DMS53 treated with DMSO at 0.1 percent for 48 hours (cell line): ENCODE measurements at regions not wholly inside any gene's neighbourhood (a gene's known extent, or its start where the extent isn't known, plus 50 kb on each side); places are given as distances from the start of the nearest gene placed in this dataset.
"Not testable (repeated sequence)": the region's sequence is repeated elsewhere in the genome, so short reads cannot be mapped to it uniquely, and the experiment has no call there.

Source experiments
- DNase-seq: peaks from one replicate; lab custom pipeline; 2025; ENCODE audit not compliant: unreplicated experiment; lab: John Stamatoyannopoulos, UW

DNA sequence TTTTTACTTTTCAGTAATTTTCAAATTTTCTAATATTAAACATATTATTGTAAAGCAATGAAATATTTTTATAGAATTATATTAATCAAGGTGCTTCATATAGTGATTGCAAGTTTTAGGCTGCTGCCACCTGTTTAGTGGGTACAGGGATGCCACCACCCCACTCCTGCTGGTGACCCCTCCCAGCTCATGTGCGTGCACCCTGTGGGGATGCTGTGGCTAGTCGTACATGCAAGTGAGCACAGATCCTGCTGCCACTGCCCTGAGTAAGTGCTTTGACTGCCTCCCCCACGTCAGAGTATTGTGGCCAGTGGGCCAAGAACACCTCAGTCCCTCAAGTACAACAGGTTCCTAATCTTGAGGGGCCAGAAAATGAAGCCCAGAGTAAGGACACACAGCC is 320.1 kb upstream of the DDI1 start:
- no peak for DNase-seq

GRCh38 chr11:103727262-103727661 is 309.2 kb upstream of the DDI1 start:
- no peak for DNase-seq

GRCh38 chr11:103729617-103730016 is 306.8 kb upstream of the DDI1 start:
- peak; percentile 51 for DNase-seq

DNA sequence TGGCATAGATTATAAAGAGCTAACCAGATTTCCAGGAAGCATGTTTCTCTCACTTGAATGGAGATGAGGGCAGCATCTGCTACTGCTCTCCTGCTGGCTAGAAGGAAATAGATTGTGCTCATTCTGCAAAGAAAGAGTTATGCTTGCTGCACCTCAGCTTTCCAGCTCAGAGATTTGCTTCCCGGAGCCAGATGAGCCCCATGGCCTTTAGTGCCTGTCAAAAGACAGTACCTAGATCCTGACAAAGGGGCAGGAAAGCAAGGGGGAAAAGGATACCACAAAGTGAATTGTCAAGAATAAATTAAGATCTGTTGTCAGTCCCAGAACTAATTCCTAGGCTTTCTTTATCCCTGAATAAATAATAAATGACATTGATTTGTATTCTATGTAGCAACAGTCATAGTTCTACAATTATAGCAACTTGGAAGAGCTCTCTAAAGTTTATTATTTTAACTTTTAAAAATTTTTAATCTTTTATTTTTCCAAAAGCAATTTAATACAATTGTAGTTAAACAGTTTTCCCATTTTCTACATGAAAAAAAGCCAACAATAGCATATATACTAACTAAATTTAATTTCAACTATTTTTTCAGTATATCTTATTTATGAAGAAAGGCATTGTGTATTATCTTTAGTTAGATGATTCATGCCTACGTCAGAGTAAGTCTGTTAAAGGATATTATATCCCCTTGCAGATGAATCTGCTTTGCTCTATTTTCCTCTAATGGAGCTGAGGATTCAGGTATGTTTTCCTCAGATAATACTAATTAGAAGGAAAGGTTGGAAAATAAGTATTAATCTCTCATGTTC is 306.1 kb upstream of the DDI1 start:
- peak; percentile 51 for DNase-seq

GRCh38 chr11:103731670-103732069 is 304.8 kb upstream of the DDI1 start:
- DNase-seq, result no peak

DNA sequence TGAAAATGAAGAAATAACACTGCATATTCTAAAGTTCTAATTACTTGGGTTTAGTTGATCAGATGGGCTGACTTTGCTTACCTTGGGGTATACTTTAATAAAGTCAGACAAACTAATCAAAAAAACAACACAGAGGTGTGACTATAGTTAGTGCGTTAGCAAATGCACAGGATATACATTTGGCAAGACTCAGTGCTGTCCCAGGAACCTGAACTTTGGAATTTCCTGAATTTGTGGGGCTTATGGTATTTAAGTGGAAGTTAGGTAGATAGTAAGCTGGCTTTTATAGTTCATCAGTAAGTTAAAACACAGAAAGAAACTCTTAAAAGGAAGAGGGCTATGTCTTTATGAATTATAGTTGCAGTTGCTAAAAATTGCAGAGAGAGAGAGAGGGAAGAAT is 302.6 kb upstream of the DDI1 start:
- no peak for DNase-seq

DNA sequence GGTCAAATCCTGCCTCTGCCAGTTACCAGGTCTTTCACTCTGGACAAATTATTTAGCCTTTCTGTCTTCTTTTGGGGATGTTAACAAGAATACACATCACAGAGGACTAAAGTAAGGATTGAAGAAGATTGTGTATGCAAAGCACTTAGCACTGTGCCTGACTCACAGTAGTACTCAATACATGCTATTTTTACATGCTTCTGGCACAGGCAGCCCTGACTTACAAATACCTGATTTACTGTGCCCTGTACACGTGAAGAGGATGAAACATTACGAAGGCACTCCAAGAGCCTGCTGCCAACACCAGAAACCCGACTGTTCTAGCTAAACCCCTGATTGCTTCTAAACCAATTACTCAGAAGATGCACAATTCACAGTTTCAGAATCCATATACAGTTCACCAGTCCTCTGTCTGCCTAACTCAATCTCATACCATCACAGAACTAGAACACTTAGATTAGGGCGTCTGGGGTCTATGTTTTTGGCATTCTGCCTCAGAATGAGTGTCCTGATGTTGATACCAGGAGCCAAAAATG is 300.9 kb upstream of the DDI1 start:
- DNase-seq, result no peak

- no peak for DNase-seq
Measured at GRCh38 chr11:103736315-103737036, 300.0 kb upstream of the DDI1 start.

GRCh38 chr11:103737037-103737622 is 299.3 kb upstream of the DDI1 start:
- DNase-seq, result no peak

GRCh38 chr11:103737747-103738146 is 298.7 kb upstream of the DDI1 start:
- no peak for DNase-seq

- not testable (repeated sequence) for DNase-seq
Measured at GRCh38 chr11:103739074-103739796, 297.2 kb upstream of the DDI1 start.

DNA sequence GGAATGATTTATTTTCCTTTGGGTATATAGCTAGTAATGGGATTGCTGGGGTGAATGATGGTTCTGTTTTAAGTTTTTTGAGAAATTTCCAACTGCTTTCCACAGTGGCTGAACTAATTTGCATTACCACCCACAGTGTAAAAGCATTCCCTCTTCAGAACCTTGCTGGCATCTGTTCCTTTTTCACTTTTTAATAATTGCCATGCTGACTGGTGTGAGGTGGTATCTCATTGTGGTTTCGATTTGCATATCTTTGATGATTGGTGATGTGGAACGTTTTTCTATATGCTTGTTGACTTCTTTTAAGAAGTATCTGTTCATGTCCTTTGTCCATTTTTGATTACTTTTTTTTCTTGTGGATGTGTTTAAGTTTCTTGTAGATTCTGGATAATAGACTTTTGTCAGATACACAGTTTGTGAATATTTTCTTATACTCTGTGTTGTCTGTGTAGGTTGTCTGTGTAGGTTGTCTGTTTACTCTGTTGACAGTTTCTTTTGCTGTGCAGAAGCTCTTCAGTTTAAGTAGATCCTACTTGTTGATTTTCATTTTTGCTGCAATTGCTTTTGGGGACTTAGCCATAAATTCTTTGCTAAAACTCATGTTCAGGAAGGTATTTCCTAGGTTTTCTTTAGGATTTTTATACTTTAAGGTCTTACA is 291.8 kb upstream of the DDI1 start:
- DNase-seq, result no peak

DNA sequence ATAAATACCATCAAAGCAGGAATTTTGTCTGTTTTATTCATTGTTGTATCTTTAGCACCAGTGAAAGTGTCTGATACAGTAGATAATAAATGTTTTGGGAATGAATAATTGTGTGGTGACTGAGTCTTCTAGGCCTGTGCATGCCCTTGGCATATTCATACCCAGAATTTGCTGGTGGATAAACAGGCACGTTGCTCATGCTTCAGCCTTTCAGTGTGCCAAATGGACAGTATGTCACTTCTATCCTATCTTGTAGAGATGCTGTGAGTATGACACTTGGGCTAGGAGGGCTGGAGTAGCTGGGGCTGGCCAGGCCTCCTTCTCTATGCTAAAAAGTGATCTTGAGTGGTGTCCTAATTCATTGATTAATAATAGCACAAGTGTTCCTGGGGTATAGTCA is 287.3 kb upstream of the DDI1 start:
- DNase-seq, result no peak

DNA sequence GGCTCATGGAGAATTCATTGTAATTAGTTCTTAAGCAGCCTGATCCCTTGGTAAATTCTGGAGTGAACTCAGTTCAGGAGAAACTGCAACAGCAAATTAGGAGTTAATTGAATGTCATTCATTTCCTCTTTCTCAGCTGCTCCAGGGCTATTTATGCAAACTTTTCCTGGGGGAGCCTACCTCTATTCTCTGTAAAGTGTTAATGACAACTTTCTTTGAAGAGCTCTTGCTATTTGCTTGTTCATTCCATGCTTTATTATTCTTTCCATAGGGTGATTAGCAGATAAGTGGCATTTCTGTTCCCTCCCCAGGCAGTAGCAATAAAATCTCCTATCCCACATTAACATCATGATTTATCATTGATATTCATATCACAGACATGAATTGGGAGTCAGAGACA is 267.6 kb upstream of the DDI1 start:
- no peak for DNase-seq

DNA sequence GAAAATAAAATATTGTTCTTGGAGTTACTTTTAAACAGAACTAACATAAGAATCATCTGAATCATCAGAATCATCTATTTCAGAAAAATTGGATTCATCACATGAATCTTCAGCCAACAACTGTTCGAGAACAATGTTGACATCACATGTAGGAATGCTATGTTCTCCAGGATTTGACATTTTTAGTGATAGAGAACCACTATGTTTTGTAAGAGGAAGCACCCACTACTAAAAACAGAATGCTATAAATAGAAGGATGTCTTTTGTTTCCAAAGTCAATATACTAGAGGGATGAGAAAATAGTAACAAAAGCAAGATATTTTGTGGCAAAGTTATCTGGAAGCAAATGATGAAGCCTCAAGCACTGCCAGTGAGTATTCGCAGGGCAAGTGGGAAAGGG is 263.4 kb upstream of the DDI1 start:
- DNase-seq, result no peak

- no peak for DNase-seq
Measured at GRCh38 chr11:103773537-103773936, 262.9 kb upstream of the DDI1 start.

- DNase-seq, result no peak
Measured at GRCh38 chr11:103779054-103779453, 257.4 kb upstream of the DDI1 start.

DNA sequence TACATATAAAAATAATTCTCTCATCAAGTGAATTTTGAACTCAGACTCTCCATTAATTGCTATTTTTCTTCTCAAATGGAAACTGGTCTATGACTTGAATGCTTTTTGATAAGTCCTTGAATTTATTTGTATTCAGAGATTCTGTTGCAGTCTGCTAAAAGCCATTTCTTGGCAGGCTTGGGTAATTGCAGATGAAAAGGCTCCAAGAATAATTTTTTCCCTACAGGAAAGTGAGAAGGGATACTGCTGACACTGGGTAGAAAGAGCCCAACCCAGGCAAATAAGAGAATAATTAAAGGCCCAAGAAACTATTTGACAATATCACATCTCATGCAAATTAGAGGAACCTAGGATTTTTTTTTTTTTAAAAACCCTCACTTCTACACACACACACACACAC is 246.5 kb upstream of the DDI1 start:
- no peak for DNase-seq

GRCh38 chr11:103792981-103793468 is 243.4 kb upstream of the DDI1 start:
- no peak for DNase-seq

DNA sequence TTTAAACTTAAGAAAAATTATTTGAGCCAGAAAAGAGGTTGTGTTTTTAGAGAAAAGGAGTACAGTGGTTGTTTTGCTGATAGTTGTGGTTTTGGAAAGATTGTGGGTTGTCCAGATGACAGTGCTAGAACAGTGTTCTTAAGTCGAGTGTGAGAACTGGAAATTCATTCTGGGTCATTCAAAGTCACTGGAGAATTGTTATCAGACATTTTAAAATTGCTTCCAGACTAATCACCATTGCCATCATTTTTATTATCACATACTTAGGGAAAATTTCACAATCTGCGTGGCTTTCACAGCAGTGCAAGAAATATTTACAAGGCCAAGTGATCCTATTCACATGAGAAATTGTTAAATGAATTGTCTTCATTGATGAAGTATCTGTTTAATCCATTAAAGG is 242.2 kb upstream of the DDI1 start:
- no peak for DNase-seq

- no peak for DNase-seq
Measured at GRCh38 chr11:103798026-103798425, 238.4 kb upstream of the DDI1 start.
